SU-DHL-6 (cell line): ENCODE measurements at regions not wholly inside any gene's neighbourhood (a gene's known extent, or its start where the extent isn't known, plus 50 kb on each side); places are given as distances from the start of the nearest gene placed in this dataset.

Source experiments
- EZH2phosphoT487 ChIP-seq: fragments of 200-600 bp; sonication (generic), shearing (Covaris generic); conservative IDR thresholded peaks from 2 replicates; pipeline ENCODE4 v1.6.1; 2018; ENCODE audit warnings: mild to moderate bottlenecking, antibody characterized with exemption, low read length, moderate library complexity, mixed read lengths
- TF ChIP-seq, protein P1 (sequence below): fragments of 200-600 bp; sonication (generic); IDR thresholded peaks from one replicate; pipeline ENCODE4 v1.5.1; 2017; ENCODE audit warnings: antibody characterized with exemption, mild to moderate bottlenecking, low read length, moderate library complexity; ENCODE audit not compliant: insufficient read depth, poor library complexity, severe bottlenecking

GRCh38 chr12:31228811-31229792 is 96.8 kb downstream of the SINHCAF start:
- TF ChIP-seq, protein P1, sequence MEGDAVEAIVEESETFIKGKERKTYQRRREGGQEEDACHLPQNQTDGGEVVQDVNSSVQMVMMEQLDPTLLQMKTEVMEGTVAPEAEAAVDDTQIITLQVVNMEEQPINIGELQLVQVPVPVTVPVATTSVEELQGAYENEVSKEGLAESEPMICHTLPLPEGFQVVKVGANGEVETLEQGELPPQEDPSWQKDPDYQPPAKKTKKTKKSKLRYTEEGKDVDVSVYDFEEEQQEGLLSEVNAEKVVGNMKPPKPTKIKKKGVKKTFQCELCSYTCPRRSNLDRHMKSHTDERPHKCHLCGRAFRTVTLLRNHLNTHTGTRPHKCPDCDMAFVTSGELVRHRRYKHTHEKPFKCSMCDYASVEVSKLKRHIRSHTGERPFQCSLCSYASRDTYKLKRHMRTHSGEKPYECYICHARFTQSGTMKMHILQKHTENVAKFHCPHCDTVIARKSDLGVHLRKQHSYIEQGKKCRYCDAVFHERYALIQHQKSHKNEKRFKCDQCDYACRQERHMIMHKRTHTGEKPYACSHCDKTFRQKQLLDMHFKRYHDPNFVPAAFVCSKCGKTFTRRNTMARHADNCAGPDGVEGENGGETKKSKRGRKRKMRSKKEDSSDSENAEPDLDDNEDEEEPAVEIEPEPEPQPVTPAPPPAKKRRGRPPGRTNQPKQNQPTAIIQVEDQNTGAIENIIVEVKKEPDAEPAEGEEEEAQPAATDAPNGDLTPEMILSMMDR = no peak
- TF ChIP-seq EZH2phosphoT487 = no peak
